K562 (cell line): ENCODE measurements at regions not wholly inside any gene's neighbourhood (a gene's known extent, or its start where the extent isn't known, plus 50 kb on each side); places are given as distances from the start of the nearest gene placed in this dataset.

Experiments used
- ATAC-seq: fragments of 200-7000 bp; cut with Tn5 transposase; 3 replicates; pipeline ENCODE4 v1.9.1; 2020; ENCODE audit warnings: moderate library complexity
- BruUV-seq: library from RNA; stranded (reverse); fragments of 400-500 nt; replicated peaks from 2 replicates; lab custom pipeline; 2021; lab: Mats Ljungman, UMichigan
- CTCF ChIA-PET: fragments of 300-600 bp; formaldehyde crosslinking; extraction: SDS; loops from one replicate; lab custom pipeline; 2021; ENCODE audit warnings: low intra/inter-chr PET ratio; lab: Yijun Ruan, JAX
- POLR2A ChIA-PET: fragments of 300-600, 350-650 bp; sonication (Branson Sonifier 250); formaldehyde crosslinking; extraction: SDS; loops from one replicate; lab custom pipeline; 2021; ENCODE audit warnings: antibody characterized with exemption, inconsistent platforms; lab: Yijun Ruan, JAX
- DNase-seq, 4 experiments: peaks; one replicate each; pipeline versions ENCODE4 v3.0.0 to v3.0.0-alpha.2; 2011 to 2018; ENCODE audit warnings: low spot score in 3 of 4, mixed read lengths in 3 of 4; ENCODE audit errors: extremely low read depth in 1 of 4
- FAIRE-seq: peaks from 2 replicates; lab custom pipeline; 2011; peaks lifted over from hg19 to GRCh38; lab: Jason Lieb, UNC
- H2AFZ ChIP-seq: 2 replicates; pipeline ENCODE4 v1.6.0; 2011; ENCODE audit warnings: low read depth, low read length, control low read depth, inconsistent platforms
- H3K27ac ChIP-seq: fragments of 200-600 bp; 3 replicates; pipeline ENCODE4 v1.8.0; 2011; ENCODE audit warnings: low read depth, mild to moderate bottlenecking, control low read depth, inconsistent platforms, low read length, moderate library complexity, mixed read lengths; ENCODE audit errors: extremely low read depth
- H3K27me3 ChIP-seq, 2 experiments: fragments of 300-600 bp in 1 of 2; 2 replicates in 1 of 2; 3 replicates in 1 of 2; pipeline versions ENCODE4 v1.6.0 to v1.8.0; 2011; ENCODE audit warnings: inconsistent platforms in 2 of 2, low read length in 2 of 2, mild to moderate bottlenecking in 1 of 2, mixed read lengths in 1 of 2, moderate library complexity in 1 of 2; ENCODE audit not compliant: control insufficient read depth in 2 of 2, insufficient read depth in 2 of 2
- H3K36me3 ChIP-seq: fragments of 300-600 bp; 3 replicates; pipeline ENCODE4 v1.8.0; 2011; ENCODE audit warnings: mild to moderate bottlenecking, low read length, inconsistent platforms; ENCODE audit not compliant: control insufficient read depth, insufficient read depth
- H3K4me1 ChIP-seq, 2 experiments: fragments of 200-600 bp in 1 of 2; replicated peaks in 1 of 2; 2 replicates in 1 of 2; 3 replicates in 1 of 2; pipeline versions ENCODE4 v1.5.1 to v1.8.0; 2011; ENCODE audit warnings: inconsistent platforms in 2 of 2, low read length in 2 of 2, mild to moderate bottlenecking in 1 of 2, mixed read lengths in 1 of 2, moderate library complexity in 1 of 2; ENCODE audit not compliant: control insufficient read depth in 2 of 2, insufficient read depth in 2 of 2
- H3K4me2 ChIP-seq: 2 replicates; pipeline ENCODE4 v1.6.1; 2011; ENCODE audit warnings: low read length, control low read depth, inconsistent platforms, mixed read lengths; ENCODE audit not compliant: insufficient read depth
- H3K4me3 ChIP-seq: fragments of 200-600 bp; sonication (generic), shearing (Covaris generic); 2 replicates; pipeline ENCODE4 v1.5.1; 2016; ENCODE audit warnings: control low read depth, inconsistent platforms
- H3K79me2 ChIP-seq: fragments of 200-600 bp; 3 replicates; pipeline ENCODE4 v1.8.0; 2011; ENCODE audit warnings: low read length, inconsistent platforms; ENCODE audit not compliant: control insufficient read depth, insufficient read depth
- H3K9ac ChIP-seq, 2 experiments: 2 replicates each; pipeline versions ENCODE4 v1.6.0 to v1.6.1; 2011; ENCODE audit warnings: low read depth in 2 of 2, low read length in 2 of 2, control low read depth in 1 of 2, inconsistent platforms in 1 of 2, mild to moderate bottlenecking in 1 of 2, mixed read lengths in 1 of 2; ENCODE audit not compliant: insufficient read depth in 1 of 2
- H3K9me1 ChIP-seq: one replicate; pipeline ENCODE4 v1.6.0; 2011; ENCODE audit warnings: inconsistent platforms, mild to moderate bottlenecking, low read length, moderate library complexity; ENCODE audit not compliant: control insufficient read depth, insufficient read depth
- H3K9me3 ChIP-seq: replicated peaks from 2 replicates; pipeline ENCODE4 v1.5.1; 2011; ENCODE audit warnings: low read depth, low read length, inconsistent platforms; ENCODE audit not compliant: control insufficient read depth, insufficient read depth
- H4K20me1 ChIP-seq: replicated peaks from 2 replicates; pipeline ENCODE4 v1.6.1; 2011; ENCODE audit warnings: low read length, inconsistent platforms, mixed read lengths; ENCODE audit not compliant: control insufficient read depth, insufficient read depth
- BCLAF1 ChIP-seq, 2 experiments: fragments of 450-650 bp in 1 of 2; IDR thresholded peaks; 2 replicates each; pipeline ENCODE4 v1.6.1; 2011 to 2017; ENCODE audit warnings: low read depth in 2 of 2, antibody characterized with exemption in 1 of 2, borderline replicate concordance in 1 of 2, low read length in 1 of 2, mild to moderate bottlenecking in 1 of 2, mixed read lengths in 1 of 2; ENCODE audit not compliant: control insufficient read depth in 1 of 2
- EP400 ChIP-seq: fragments of 450-650 bp; IDR thresholded peaks from 2 replicates; pipeline ENCODE4 v1.6.1; 2017; ENCODE audit warnings: antibody characterized with exemption, mild to moderate bottlenecking, moderate library complexity
- GABPA ChIP-seq: fragments of 200-800 bp; sonication (Bioruptor generic); conservative IDR thresholded peaks from 2 replicates; pipeline ENCODE4 v1.6.1; 2016; ENCODE audit warnings: low read depth, missing genetic modification characterization, missing compliant biosample characterization
- HMG20A ChIP-seq: fragments of 450-650 bp; formaldehyde crosslinking; conservative IDR thresholded peaks from 2 replicates; pipeline ENCODE4 v1.4.0; 2020; ENCODE audit warnings: mild to moderate bottlenecking, mixed read lengths
- LCOR ChIP-seq: sonication (generic); formaldehyde crosslinking; IDR thresholded peaks from 2 replicates; pipeline ENCODE4 v1.8.0; 2022; ENCODE audit warnings: mild to moderate bottlenecking, missing genetic modification reagents
- TCF15 ChIP-seq: fragments of 250-450 bp; sonication (Bioruptor Pico); IDR thresholded peaks from 2 replicates; pipeline ENCODE4 v1.8.0; 2022; ENCODE audit warnings: moderate library complexity, mild to moderate bottlenecking, inconsistent platforms
- ZNF740 ChIP-seq, 3 experiments: fragments of 200-800 bp in 1 of 3; sonication (Bioruptor generic) in 1 of 3; sonication (generic) in 1 of 3; formaldehyde crosslinking in 1 of 3; IDR thresholded peaks; 2 replicates each; pipeline versions ENCODE4 v1.6.1 to v1.8.0; 2016 to 2022; ENCODE audit warnings: mild to moderate bottlenecking in 2 of 3, missing compliant biosample characterization in 2 of 3, missing genetic modification characterization in 2 of 3, missing genetic modification reagents in 1 of 3
- WGBS: fragments of 100-300 bp; shearing (Covaris generic); methylation state at CpG from one replicate; pipeline ENCODE4 v1.1.6; 2016; ENCODE audit warnings: low coverage, mixed read lengths; ENCODE audit not compliant: insufficient coverage; ENCODE audit errors: missing lambda C conversion rate; 5-methylcytosine and 5-hydroxymethylcytosine counted together
- in situ Hi-C: fragments of 300-500 bp; cut with MboI; formaldehyde crosslinking; loops from 4 replicates; pipeline ENCODE4 v1.15.0; 2018; ENCODE audit warnings: inconsistent platforms, mixed read lengths
- intact Hi-C: fragments of 100-400 bp; cut with micrococcal nuclease; formaldehyde crosslinking; loops from 2 replicates; pipeline ENCODE4 v1.14.2; 2022

- intact Hi-C loops, result loop anchor here (5.0 to 10.0 kb wide), 2 partner anchors 217 to 444 kb away; no protein-coding TSS in a partner anchor
- no peak for TF ChIP-seq EP400
- no peak for TF ChIP-seq BCLAF1 (IDR thresholded peaks at IDR 0.05; ENCODE audit: borderline replicate concordance in 1 of 2, control insufficient read depth in 1 of 2, low read depth in 2 of 2, low read length in 1 of 2)
- no peak for TF ChIP-seq LCOR (CRISPR knock-in tag)
- no peak for TF ChIP-seq ZNF740 (CRISPR knock-in tag; IDR thresholded peaks at IDR 0.05)
- TF ChIP-seq ZNF740 (tag; IDR thresholded peaks at IDR 0.05), result no peak
- no peak for TF ChIP-seq TCF15 (CRISPR knock-in tag)
- TF ChIP-seq GABPA (tag), result no peak
- TF ChIP-seq HMG20A, result no peak
- 0 out of 5 replicates have a peak, but pooled peaks cover 0 to 2% of the 10 kb centered on the region in 2 experiments for H3K4me1 ChIP-seq
- FAIRE-seq (no peak), ATAC-seq (no peak), DNase-seq (no peak)
- no peak overlapping the region for H3K4me2 ChIP-seq
- CTCF ChIA-PET, result interaction anchor here (0.6 kb wide), 1 partner anchor 908 kb away, joined by 4 read pairs; no protein-coding TSS in a partner anchor
- H3K9me3 ChIP-seq, result no peaks in the 10 kb centered on the region
- no peak overlapping the region for H3K9ac ChIP-seq
- in situ Hi-C loops, result no loop called here
- POLR2A ChIA-PET, result no interaction called here
- peaks cover 4 to 28% of the 10 kb centered on the region in 2 experiments; a peak in 4 of 5 replicates for H3K27me3 ChIP-seq
- no peak overlapping the region for H3K4me3 ChIP-seq
- H3K36me3 ChIP-seq, result no peaks in the 10 kb centered on the region
- no peaks in the 10 kb centered on the region for H3K9me1 ChIP-seq
- BruUV-seq, result no TSS peak
- no peak overlapping the region for H2AFZ ChIP-seq
- H3K27ac ChIP-seq, result no peak overlapping the region
- no peaks in the 10 kb centered on the region for H4K20me1 ChIP-seq
- H3K79me2 ChIP-seq, result no peaks in the 10 kb centered on the region
- 3% methylated on average over 10 of the region's 10 CpGs for WGBS
Measured at GRCh38 chr13:26480246-26480855, 77.1 kb upstream of the WASF3 start.
